T-helper 2 cell treated with Interferon-gamma antibody and Interleukin-4, amounts not matched to agents 100 ng/mL and 5 ng/mL, for 36 hours (primary cell): ENCODE measurements at regions not wholly inside any gene's neighbourhood (a gene's known extent, or its start where the extent isn't known, plus 50 kb on each side); places are given as distances from the start of the nearest gene placed in this dataset.
"Not testable (repeated sequence)": the region's sequence is repeated elsewhere in the genome, so short reads cannot be mapped to it uniquely, and the experiment has no call there.

Source experiments
- intact Hi-C: fragments of 100-400 bp; cut with micrococcal nuclease; formaldehyde crosslinking; loops from one replicate; pipeline ENCODE4 v1.15.1; 2023

DNA sequence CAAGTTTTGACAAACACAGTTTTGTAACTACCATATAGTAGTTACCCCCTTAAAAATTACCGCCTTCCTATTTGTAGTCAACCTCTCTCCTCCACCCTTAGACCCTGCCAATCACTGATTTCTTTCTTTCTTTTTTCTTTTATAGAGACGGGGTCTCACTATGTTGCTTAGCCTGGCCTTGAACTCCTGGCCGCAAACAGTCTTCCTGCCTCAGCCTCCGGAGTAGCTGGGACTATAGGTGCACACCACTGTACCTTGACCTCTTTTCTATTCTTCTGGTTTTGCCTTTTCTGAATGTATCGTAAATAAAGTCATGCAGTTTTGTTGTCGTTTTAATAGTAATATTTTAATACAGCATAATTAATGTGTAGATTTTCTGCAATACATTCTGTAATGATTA, 460.3 kb downstream of the EPM2A start:
- intact Hi-C loops: no loop called here

DNA sequence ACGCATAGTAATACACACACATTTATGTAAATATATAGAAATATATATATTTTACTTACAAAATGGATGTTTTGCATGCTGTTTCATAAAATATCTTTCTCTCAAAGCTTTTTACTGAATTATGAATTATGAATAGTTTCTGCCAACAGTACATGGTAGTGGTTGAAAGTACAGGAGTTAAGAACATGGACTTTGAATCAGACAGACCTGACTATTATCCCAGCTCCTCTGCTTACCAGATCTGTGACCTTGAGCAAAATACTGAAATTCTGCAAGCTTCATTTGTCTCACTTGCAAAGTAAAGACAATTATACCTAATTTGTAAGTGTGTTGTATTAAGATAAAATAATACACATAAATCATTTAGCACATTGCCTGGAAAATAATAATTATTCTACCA, 459.5 kb downstream of the EPM2A start:
- intact Hi-C loops: no loop called here

GRCh38 chr6:145276756-145277155, 458.6 kb downstream of the EPM2A start:
- intact Hi-C loops: no loop called here

DNA sequence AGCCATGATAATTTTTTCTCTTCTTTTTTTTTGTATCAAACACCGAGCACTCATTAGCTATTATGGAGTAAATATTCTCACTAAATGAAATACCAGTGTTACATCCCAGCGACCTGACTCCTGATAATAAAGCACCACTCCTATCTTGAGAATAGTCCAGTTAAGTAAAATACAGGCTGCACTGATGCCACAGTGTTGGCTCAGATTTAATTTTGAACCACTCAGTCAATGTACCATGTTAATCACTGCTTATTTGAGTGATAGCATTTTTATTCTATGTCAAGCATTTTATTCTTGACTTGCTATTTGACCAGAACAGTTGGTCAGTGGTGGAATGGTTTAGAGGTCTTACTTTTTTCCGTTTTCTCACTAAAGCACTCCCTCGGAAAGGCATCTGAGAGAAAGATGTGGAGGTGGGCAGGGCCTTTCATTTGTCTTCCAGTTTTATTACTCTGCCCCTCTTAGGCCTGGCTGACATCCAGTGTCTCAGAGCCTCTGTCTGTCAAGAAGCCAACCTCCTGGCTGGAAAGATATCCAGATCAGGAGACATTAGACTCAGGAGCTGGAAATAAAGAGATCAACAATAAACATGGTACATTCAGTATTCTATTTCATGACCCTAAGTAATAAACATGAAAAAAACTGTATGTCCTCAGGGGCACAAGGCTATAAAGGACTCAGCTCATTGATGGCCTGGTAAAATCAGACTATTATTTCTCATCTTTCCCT, 457.8 kb downstream of the EPM2A start:
- intact Hi-C loops: no loop called here

DNA sequence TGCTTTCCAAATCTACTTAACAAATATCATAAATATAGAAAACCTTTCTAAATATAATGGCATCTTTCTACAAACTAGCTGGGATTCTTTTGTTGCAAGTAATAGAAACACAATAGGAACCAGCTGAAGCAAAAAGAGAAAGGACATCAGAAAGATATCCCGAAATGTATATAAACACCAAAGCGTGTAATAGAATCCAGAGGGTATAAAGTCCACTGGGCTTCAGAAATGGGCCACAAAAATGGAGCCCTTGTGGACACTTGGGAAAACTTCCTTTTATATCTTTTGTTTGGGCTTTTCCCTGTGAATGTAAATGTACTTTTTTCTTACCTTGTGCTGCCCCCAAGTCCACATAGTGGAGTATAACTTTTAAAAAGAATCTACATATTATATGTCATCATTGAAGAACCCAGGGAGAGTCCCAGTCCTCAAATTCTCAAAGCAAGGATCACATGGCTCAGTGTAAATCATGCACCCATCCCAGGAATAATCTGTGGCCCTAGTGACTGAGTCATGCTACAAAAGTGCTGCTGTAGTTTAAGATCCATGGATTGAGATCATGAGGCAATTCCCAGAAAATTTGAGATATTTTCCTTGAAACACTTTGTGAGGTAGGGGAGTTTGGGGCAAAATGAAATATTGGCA, 457.0 kb downstream of the EPM2A start:
- intact Hi-C loops: no loop called here

- intact Hi-C loops: no loop called here
These were observed 455.8 kb downstream of the EPM2A start for GRCh38 chr6:145279551-145279950.

DNA sequence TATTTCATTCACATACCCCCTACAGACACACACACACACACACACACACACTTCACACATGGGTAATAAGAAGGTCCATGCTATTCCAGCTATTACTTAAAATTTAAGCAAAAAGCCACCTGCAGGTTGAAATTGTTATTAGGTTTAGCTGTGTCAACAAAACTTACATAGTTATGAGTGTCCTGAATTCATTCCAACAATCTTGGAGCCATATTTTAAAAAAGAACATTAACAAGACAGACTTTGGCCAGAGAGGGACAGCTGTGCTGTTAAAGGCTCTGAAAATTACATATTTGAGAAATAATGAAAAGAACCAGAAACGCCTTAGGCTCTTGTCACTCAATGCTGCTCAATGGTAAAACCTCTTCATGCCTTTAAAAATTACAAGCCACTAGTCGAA, 455.3 kb downstream of the EPM2A start:
- intact Hi-C loops: no loop called here

- intact Hi-C loops: not testable (repeated sequence)
These were observed 452.1 kb downstream of the EPM2A start for GRCh38 chr6:145283209-145283608.

- intact Hi-C loops: no loop called here
These were observed 451.5 kb downstream of the EPM2A start for GRCh38 chr6:145283856-145284255.

- intact Hi-C loops: no loop called here
These were observed 448.4 kb downstream of the EPM2A start for GRCh38 chr6:145286916-145287315.

- intact Hi-C loops: no loop called here
These were observed 445.7 kb downstream of the EPM2A start for GRCh38 chr6:145289573-145289972.

- intact Hi-C loops: no loop called here
These were observed 445.2 kb downstream of the EPM2A start for GRCh38 chr6:145290122-145290521.

DNA sequence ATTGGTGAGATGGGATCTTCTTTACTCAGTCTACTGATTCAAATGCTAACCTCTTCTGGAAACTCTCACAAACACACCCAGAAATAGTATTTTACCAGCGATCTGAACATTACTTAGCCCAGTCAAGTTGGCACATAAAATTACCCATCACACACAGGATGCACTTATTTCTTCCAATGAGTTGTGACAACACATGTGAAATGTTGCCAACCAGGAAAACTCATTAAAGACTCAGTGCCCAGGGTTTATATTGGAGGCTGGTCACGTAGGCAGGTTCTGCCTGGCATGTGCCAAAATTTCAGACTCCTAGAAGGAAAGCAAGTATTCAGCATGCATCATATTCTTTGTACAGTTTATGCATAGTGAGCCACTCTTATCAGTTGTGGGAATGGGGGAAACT, 443.3 kb downstream of the EPM2A start:
- intact Hi-C loops: no loop called here

DNA sequence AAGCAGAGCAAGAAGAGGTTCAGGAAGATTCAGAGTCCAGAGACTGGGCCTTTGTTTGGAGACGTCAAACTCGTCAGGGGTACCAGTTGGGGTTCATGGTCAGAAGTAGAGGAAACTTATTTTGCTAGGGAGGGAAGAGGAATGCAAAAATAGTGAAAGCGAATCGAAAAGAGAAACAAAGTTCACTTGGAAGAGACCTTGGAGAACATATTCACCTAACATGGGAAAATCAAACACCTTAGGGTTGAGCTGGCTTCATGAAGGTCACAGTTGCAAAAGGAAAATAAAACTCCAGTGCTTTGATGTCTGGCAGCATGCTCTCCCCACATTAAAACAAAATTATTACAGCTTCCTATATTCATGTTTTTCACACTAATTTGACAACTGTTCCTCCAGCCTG, 440.4 kb downstream of the EPM2A start:
- intact Hi-C loops: no loop called here

- intact Hi-C loops: no loop called here
These were observed 439.6 kb downstream of the EPM2A start for GRCh38 chr6:145295746-145296145.

- intact Hi-C loops: no loop called here
These were observed 429.6 kb downstream of the EPM2A start for GRCh38 chr6:145305670-145306069.

GRCh38 chr6:145306489-145306888, 428.8 kb downstream of the EPM2A start:
- intact Hi-C loops: no loop called here

DNA sequence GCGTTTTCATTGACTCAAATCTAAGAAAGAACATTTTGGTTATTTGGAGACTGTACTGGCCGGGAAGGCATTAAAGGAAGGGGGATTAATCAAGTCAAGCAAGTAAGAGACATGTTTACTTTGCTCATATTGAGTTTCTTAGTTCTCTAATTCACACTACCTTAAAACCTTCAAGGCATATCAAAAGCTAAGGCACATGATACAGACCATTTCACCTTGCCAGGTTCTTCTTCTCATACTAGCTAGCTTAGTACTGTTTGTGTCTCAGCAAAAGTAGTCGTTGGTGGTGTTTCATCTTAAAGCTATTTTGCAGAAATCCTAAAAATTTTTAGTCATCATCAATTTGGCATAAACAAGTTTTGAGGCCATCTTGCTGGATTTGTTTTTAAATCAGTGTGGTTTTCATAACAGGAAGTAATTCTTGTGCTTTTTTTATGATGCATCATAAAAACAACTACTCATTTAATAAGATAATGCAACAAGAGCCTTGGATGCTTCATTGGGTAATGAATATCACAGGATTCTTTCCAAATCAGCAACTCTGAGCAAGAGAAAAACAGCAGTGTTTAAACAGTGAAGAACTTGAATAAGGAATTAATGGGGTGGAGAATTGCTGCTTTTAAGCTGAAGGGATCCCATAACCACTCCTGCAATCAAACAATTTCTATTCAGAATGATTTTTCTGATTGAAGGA, 425.3 kb downstream of the EPM2A start:
- intact Hi-C loops: no loop called here

- intact Hi-C loops: no loop called here
These were observed 422.8 kb downstream of the EPM2A start for GRCh38 chr6:145312481-145312880.

- intact Hi-C loops: no loop called here
These were observed 422.1 kb downstream of the EPM2A start for GRCh38 chr6:145313041-145313855.

GRCh38 chr6:145315982-145316600, 419.2 kb downstream of the EPM2A start:
- intact Hi-C loops: no loop called here
